MCF 10A (cell line): ENCODE measurements at regions not wholly inside any gene's neighbourhood (a gene's known extent, or its start where the extent isn't known, plus 50 kb on each side); places are given as distances from the start of the nearest gene placed in this dataset.

Experiments
- BruUV-seq: library from RNA; stranded (reverse); fragments of 400-500 nt; replicated peaks from 2 replicates; lab custom pipeline; 2021; lab: Mats Ljungman, UMichigan
- CTCF ChIA-PET: fragments of 300-600 bp; sonication (Branson Sonifier 250); formaldehyde crosslinking; extraction: SDS; loops from one replicate; lab custom pipeline; 2021; ENCODE audit warnings: antibody characterized with exemption, inconsistent platforms; lab: Yijun Ruan, JAX
- POLR2A ChIA-PET: fragments of 300-600, 350-650 bp; sonication (Branson Sonifier 250); formaldehyde crosslinking; extraction: SDS; loops from one replicate; lab custom pipeline; 2020; ENCODE audit warnings: antibody characterized with exemption, inconsistent platforms; lab: Yijun Ruan, JAX
- DNase-seq: peaks from one replicate; pipeline ENCODE4 v3.0.0-alpha.2; 2018; ENCODE audit not compliant: unreplicated experiment
- H3K27ac Mint-ChIP-seq: one replicate; pipeline ENCODE4 v1.8.0; 2022; ENCODE audit warnings: mild to moderate bottlenecking, low read depth, mixed read lengths; ENCODE audit not compliant: unreplicated experiment
- H3K27me3 Mint-ChIP-seq: one replicate; pipeline ENCODE4 v1.8.0; 2022; ENCODE audit warnings: mixed read lengths; ENCODE audit not compliant: insufficient read depth, unreplicated experiment
- H3K36me3 Mint-ChIP-seq: one replicate; pipeline ENCODE4 v1.8.0; 2022; ENCODE audit warnings: mild to moderate bottlenecking, moderate library complexity, mixed read lengths; ENCODE audit not compliant: insufficient read depth, unreplicated experiment
- H3K4me1 Mint-ChIP-seq: one replicate; pipeline ENCODE4 v1.8.0; 2022; ENCODE audit warnings: mixed read lengths; ENCODE audit not compliant: insufficient read depth, unreplicated experiment
- H3K4me3 Mint-ChIP-seq: one replicate; pipeline ENCODE4 v1.8.0; 2022; ENCODE audit warnings: mild to moderate bottlenecking, moderate library complexity, mixed read lengths; ENCODE audit not compliant: unreplicated experiment
- H3K9me3 Mint-ChIP-seq: one replicate; pipeline ENCODE4 v1.8.0; 2022; ENCODE audit warnings: mixed read lengths; ENCODE audit not compliant: unreplicated experiment
- CTCF ChIP-seq: fragments of 200-600 bp; IDR thresholded peaks from one replicate; pipeline ENCODE4 v1.8.0; 2022; ENCODE audit warnings: antibody characterized with exemption, mild to moderate bottlenecking; ENCODE audit not compliant: unreplicated experiment
- intact Hi-C: fragments of 100-400 bp; cut with micrococcal nuclease; formaldehyde crosslinking; loops from 2 replicates; pipeline ENCODE4 v1.14.1; 2022

DNA sequence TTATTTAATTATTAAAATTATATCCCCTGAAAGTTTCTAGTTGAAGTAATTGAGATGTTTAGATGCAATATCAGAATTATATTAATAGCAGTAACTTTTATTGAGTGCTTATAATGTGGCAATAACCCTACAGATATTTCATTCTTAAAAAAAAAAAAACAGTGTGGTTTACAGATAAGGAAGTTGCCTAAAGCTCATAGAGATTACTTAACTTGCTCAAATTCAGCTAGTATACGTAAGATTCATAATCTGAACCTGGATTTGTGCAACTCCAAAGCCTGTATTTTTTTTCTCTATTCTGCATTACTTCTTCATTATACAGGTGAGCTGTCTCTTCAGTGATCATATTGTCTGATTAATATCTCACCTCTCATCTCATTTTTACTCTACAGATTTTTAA is 156.0 kb upstream of the PTBP2 start:
- POLR2A ChIA-PET = no interaction called here
- Mint-ChIP-seq H3K4me3 (no peak overlapping the region), H3K27me3 (no peaks in the 10 kb centered on the region), H3K4me1 (peaks cover 2% of the 10 kb centered on the region), H3K9me3 (no peaks in the 10 kb centered on the region), H3K27ac (no peak overlapping the region), H3K36me3 (peaks cover 2% of the 10 kb centered on the region)
- no TSS peak for BruUV-seq
- intact Hi-C loops = loop anchor here (10.0 kb wide), 1 partner anchor 331 kb away; no protein-coding TSS in a partner anchor
- CTCF ChIA-PET = interaction anchor here (0.6 kb wide), 2 partner anchors 51 to 529 kb away, joined by 3 to 4 read pairs; no protein-coding TSS in a partner anchor
- no peak for DNase-seq
- no peak for TF ChIP-seq CTCF

DNA sequence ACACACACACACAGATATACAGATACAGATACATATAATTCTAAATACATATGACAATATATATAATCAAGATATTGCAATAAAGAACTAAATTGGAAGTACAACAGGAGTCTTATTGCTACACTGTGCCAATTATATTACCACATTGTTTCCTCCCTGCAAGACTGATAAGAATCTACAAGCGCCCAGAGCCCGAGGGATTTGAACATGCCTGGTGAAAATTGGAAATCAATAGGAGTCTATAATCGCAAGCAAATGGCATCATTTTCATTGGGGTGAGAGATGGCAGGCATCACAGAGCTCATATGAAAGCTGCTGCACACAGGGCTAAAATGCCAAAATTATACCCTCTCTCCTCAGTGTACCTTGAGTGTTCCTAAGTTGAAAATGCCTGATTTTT is 152.9 kb upstream of the PTBP2 start:
- no peaks in the 10 kb centered on the region for H3K9me3 Mint-ChIP-seq
- H3K27ac Mint-ChIP-seq = no peak overlapping the region
- no peaks in the 10 kb centered on the region for H3K27me3 Mint-ChIP-seq
- no TSS peak for BruUV-seq
- TF ChIP-seq CTCF = no peak
- no peaks in the 10 kb centered on the region for H3K4me1 Mint-ChIP-seq
- intact Hi-C loops = loop anchor here (10.0 kb wide), 1 partner anchor 334 kb away; no protein-coding TSS in a partner anchor
- POLR2A ChIA-PET = interaction anchor here (1.1 kb wide), 1 partner anchor 8 kb away, joined by 5 read pairs; no protein-coding TSS in a partner anchor
- no peak for DNase-seq
- no peaks in the 10 kb centered on the region for H3K36me3 Mint-ChIP-seq
- H3K4me3 Mint-ChIP-seq = no peak overlapping the region
- CTCF ChIA-PET = interaction anchor here (0.9 kb wide), 1 partner anchor 31 kb away, joined by 3 read pairs; no protein-coding TSS in a partner anchor

DNA sequence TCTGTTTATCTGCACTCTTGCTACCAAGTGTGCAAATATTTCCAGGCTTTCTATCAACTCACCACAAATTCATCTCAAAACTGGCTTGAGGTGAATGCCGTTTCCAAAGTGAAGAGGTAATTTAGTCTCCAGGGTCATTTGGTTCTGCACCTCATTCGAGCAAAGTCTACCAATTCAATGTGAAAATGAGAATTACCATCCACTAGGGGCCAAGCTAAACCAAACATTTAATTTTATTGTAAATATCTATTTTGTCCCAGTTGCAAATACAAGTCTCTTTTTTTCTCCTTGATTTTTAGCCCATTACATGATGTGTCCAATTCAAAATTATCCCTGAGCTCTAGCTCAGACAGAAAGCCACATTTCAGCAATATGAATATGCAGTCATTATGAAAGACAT is 152.3 kb upstream of the PTBP2 start:
- H3K9me3 Mint-ChIP-seq = no peaks in the 10 kb centered on the region
- intact Hi-C loops = loop anchor here (10.0 kb wide), 1 partner anchor 334 kb away; no protein-coding TSS in a partner anchor
- H3K27me3 Mint-ChIP-seq = no peaks in the 10 kb centered on the region
- no peak for DNase-seq
- TF ChIP-seq CTCF = no peak
- BruUV-seq = no TSS peak
- no peak overlapping the region for H3K4me3 Mint-ChIP-seq
- H3K4me1 Mint-ChIP-seq = no peaks in the 10 kb centered on the region
- no peak overlapping the region for H3K27ac Mint-ChIP-seq
- no peaks in the 10 kb centered on the region for H3K36me3 Mint-ChIP-seq
- ChIA-PET CTCF (interaction anchor here (0.9 to 1.4 kb wide), 2 partner anchors 11 to 32 kb away, joined by 3 read pairs; no protein-coding TSS in a partner anchor), POLR2A (interaction anchor here (1.1 kb wide), 1 partner anchor 9 kb away, joined by 5 read pairs; no protein-coding TSS in a partner anchor)

DNA sequence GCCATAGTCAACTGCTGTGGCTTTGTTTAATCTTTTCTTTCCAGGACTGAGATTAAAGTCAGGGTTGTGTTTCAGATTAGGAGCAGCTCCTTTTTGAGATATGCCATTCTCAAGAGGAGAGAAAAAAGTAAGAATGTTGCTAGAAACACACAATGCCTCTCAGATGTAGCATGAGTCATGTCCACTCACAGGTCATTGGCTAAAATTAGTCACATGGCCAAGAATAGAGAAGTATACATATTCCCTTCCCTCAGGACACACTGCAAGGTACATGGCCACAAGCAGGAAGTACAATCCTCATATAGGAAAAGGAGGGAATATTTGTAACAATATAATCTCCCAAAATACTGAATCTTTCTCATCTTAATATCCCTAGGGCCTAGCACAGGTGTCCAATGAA is 141.9 kb upstream of the PTBP2 start:
- peak; percentile 16 for DNase-seq
- intact Hi-C loops = no loop called here
- no peaks in the 10 kb centered on the region for H3K4me1 Mint-ChIP-seq
- no peaks in the 10 kb centered on the region for H3K27me3 Mint-ChIP-seq
- no TSS peak for BruUV-seq
- ChIA-PET CTCF (no interaction called here), POLR2A (no interaction called here)
- no peak overlapping the region for H3K4me3 Mint-ChIP-seq
- H3K9me3 Mint-ChIP-seq = peaks cover 6% of the 10 kb centered on the region
- no peaks in the 10 kb centered on the region for H3K36me3 Mint-ChIP-seq
- TF ChIP-seq CTCF = no peak
- H3K27ac Mint-ChIP-seq = no peak overlapping the region
